H1 (cell line): ENCODE measurements at regions not wholly inside any gene's neighbourhood (a gene's known extent, or its start where the extent isn't known, plus 50 kb on each side); places are given as distances from the start of the nearest gene placed in this dataset.

ENCODE experiments used
- CTCF ChIA-PET: fragments of 300-600 bp; sonication (Branson Sonifier 250); formaldehyde crosslinking; loops from one replicate; lab custom pipeline; 2021; ENCODE audit not compliant: partially characterized antibody; lab: Charles Lee
- POLR2A ChIA-PET: fragments of 300-600 bp; sonication (Branson Sonifier 250); formaldehyde crosslinking; loops from one replicate; lab custom pipeline; 2021; ENCODE audit warnings: inconsistent platforms; ENCODE audit not compliant: partially characterized antibody; lab: Charles Lee
- DNase-seq, 2 experiments: peaks; one replicate each; pipeline versions ENCODE4 v3.0.0 to v3.0.0-alpha.2; 2010 to 2022; ENCODE audit warnings: low spot score in 2 of 2, low read depth in 1 of 2, mixed read lengths in 1 of 2
- FAIRE-seq: peaks from 2 replicates; lab custom pipeline; 2011; peaks lifted over from hg19 to GRCh38; lab: Jason Lieb, UNC
- H2AFZ ChIP-seq: 2 replicates; pipeline ENCODE4 v1.8.1; 2012; ENCODE audit warnings: low read length, inconsistent platforms
- H2AK5ac ChIP-seq: 2 replicates; pipeline ENCODE4 v1.6.1; 2013; ENCODE audit warnings: low read depth, low read length
- H2BK120ac ChIP-seq: replicated peaks from 2 replicates; pipeline ENCODE3; 2013; ENCODE audit warnings: low read depth, low read length, inconsistent platforms
- H2BK12ac ChIP-seq: 2 replicates; pipeline ENCODE4 v1.6.1; 2013; ENCODE audit warnings: low read depth, low read length
- H2BK15ac ChIP-seq: 2 replicates; pipeline ENCODE4 v1.6.1; 2013; ENCODE audit warnings: low read length
- H2BK20ac ChIP-seq: 2 replicates; pipeline ENCODE4 v1.6.1; 2013; ENCODE audit warnings: low read length
- H2BK5ac ChIP-seq: 2 replicates; pipeline ENCODE4 v1.6.1; 2013; ENCODE audit warnings: low read depth, low read length
- H3K14ac ChIP-seq: 2 replicates; pipeline ENCODE4 v1.6.1; 2013; ENCODE audit warnings: inconsistent platforms; ENCODE audit not compliant: insufficient read length
- H3K18ac ChIP-seq: 2 replicates; pipeline ENCODE4 v1.6.1; 2013; ENCODE audit warnings: low read length; ENCODE audit errors: extremely low read depth
- H3K23ac ChIP-seq: 2 replicates; pipeline ENCODE4 v1.6.1; 2013; ENCODE audit warnings: inconsistent platforms; ENCODE audit not compliant: insufficient read length
- H3K23me2 ChIP-seq: 2 replicates; pipeline ENCODE4 v1.6.1; 2013; ENCODE audit warnings: low read depth, low read length
- H3K27ac ChIP-seq: 2 replicates; pipeline ENCODE4 v1.6.1; 2011; ENCODE audit warnings: low read depth, low read length, inconsistent platforms
- H3K27me3 ChIP-seq, 4 experiments: replicated peaks in 1 of 4; 1 replicate in 1 of 4; 2 replicates in 3 of 4; pipeline versions ENCODE4 v1.6.1 to v1.8.1; 2011 to 2013; ENCODE audit warnings: low read length in 3 of 4, mild to moderate bottlenecking in 3 of 4, inconsistent platforms in 2 of 4, mixed read lengths in 2 of 4, moderate library complexity in 1 of 4; ENCODE audit not compliant: control insufficient read depth in 3 of 4, insufficient read depth in 3 of 4; ENCODE audit errors: extremely low read depth in 1 of 4
- H3K36me3 ChIP-seq, 4 experiments: 2 replicates each; pipeline versions ENCODE4 v1.6.1 to v1.8.1; 2011 to 2013; ENCODE audit warnings: mild to moderate bottlenecking in 4 of 4, low read length in 3 of 4, moderate library complexity in 2 of 4, control low read depth in 1 of 4, inconsistent platforms in 1 of 4; ENCODE audit not compliant: insufficient read depth in 4 of 4, control insufficient read depth in 2 of 4
- H3K4ac ChIP-seq: replicated peaks from 2 replicates; pipeline ENCODE3; 2013; ENCODE audit warnings: low read length, low read depth, mixed read lengths, inconsistent platforms; ENCODE audit not compliant: insufficient read length
- H3K4me1 ChIP-seq, 4 experiments: replicated peaks in 1 of 4; 1 replicate in 1 of 4; 2 replicates in 3 of 4; pipeline versions ENCODE4 v1.6.1 to v1.8.1; 2011 to 2013; ENCODE audit warnings: low read length in 3 of 4, inconsistent platforms in 2 of 4, mixed read lengths in 1 of 4; ENCODE audit not compliant: insufficient read depth in 4 of 4, control insufficient read depth in 3 of 4
- H3K4me2 ChIP-seq, 2 experiments: 2 replicates each; pipeline versions ENCODE4 v1.6.1 to v1.8.1; 2011 to 2013; ENCODE audit warnings: low read depth in 2 of 2, low read length in 2 of 2, control low read depth in 1 of 2, inconsistent platforms in 1 of 2, mild to moderate bottlenecking in 1 of 2; ENCODE audit not compliant: insufficient read depth in 1 of 2
- H3K4me3 ChIP-seq, 4 experiments: fragments of 200-600, 300-600 bp in 1 of 4; sonication (generic), shearing (Covaris generic), sonication (Bioruptor Twin) in 1 of 4; 2 replicates each; pipeline versions ENCODE4 v1.5.1 to v1.8.1; 2011 to 2016; ENCODE audit warnings: low read length in 4 of 4, low read depth in 3 of 4, control low read depth in 2 of 4, inconsistent platforms in 2 of 4, mild to moderate bottlenecking in 2 of 4, mixed read lengths in 1 of 4, moderate library complexity in 1 of 4; ENCODE audit not compliant: insufficient read depth in 2 of 4; ENCODE audit errors: extremely low read depth in 1 of 4
- H3K56ac ChIP-seq: replicated peaks from 2 replicates; pipeline ENCODE3; 2013; ENCODE audit warnings: low read depth, mild to moderate bottlenecking, mixed read lengths, low read length, inconsistent platforms; ENCODE audit not compliant: insufficient read length
- H3K79me1 ChIP-seq: 2 replicates; pipeline ENCODE4 v1.6.1; 2013; ENCODE audit warnings: low read depth, low read length, control low read depth
- H3K79me2 ChIP-seq, 2 experiments: 2 replicates each; pipeline versions ENCODE4 v1.6.1 to v1.8.1; 2012 to 2013; ENCODE audit warnings: low read length in 2 of 2, mild to moderate bottlenecking in 2 of 2, inconsistent platforms in 1 of 2; ENCODE audit not compliant: insufficient read depth in 2 of 2, control insufficient read depth in 1 of 2
- H3K9ac ChIP-seq, 4 experiments: replicated peaks in 1 of 4; 1 replicate in 1 of 4; 2 replicates in 3 of 4; pipeline versions ENCODE4 v1.6.1 to v1.8.1; 2011 to 2013; ENCODE audit warnings: low read depth in 3 of 4, low read length in 3 of 4, control low read depth in 2 of 4, mild to moderate bottlenecking in 2 of 4, moderate library complexity in 2 of 4, inconsistent platforms in 1 of 4; ENCODE audit errors: extremely low read depth in 1 of 4
- H3K9me3 ChIP-seq, 2 experiments: 2 replicates each; pipeline versions ENCODE4 v1.6.1 to v1.8.1; 2012 to 2013; ENCODE audit warnings: mild to moderate bottlenecking in 2 of 2, moderate library complexity in 2 of 2, control low read depth in 1 of 2, inconsistent platforms in 1 of 2, low read depth in 1 of 2, low read length in 1 of 2, mixed read lengths in 1 of 2; ENCODE audit not compliant: insufficient read depth in 2 of 2
- H4K20me1 ChIP-seq, 2 experiments: replicated peaks in 1 of 2; 2 replicates each; pipeline versions ENCODE3 to v1.8.1; 2011 to 2013; ENCODE audit warnings: inconsistent platforms in 2 of 2, low read length in 2 of 2, mild to moderate bottlenecking in 1 of 2; ENCODE audit not compliant: insufficient read depth in 2 of 2, control insufficient read depth in 1 of 2
- H4K5ac ChIP-seq: 2 replicates; pipeline ENCODE4 v1.6.1; 2013; ENCODE audit warnings: low read length, low read depth, mixed read lengths, inconsistent platforms; ENCODE audit not compliant: insufficient read length
- H4K8ac ChIP-seq: 2 replicates; pipeline ENCODE4 v1.8.0; 2013; ENCODE audit warnings: mild to moderate bottlenecking, moderate library complexity, low read length, inconsistent platforms; ENCODE audit not compliant: insufficient read depth; ENCODE audit errors: extremely low read depth
- H4K91ac ChIP-seq: replicated peaks from 2 replicates; pipeline ENCODE3; 2013; ENCODE audit warnings: low read length, mixed read lengths, inconsistent platforms; ENCODE audit not compliant: insufficient read length
- BCL11A ChIP-seq, 2 experiments: IDR thresholded peaks; one replicate each; pipeline ENCODE4 v1.6.1; 2011; ENCODE audit warnings: low read depth in 2 of 2, low read length in 2 of 2, mild to moderate bottlenecking in 2 of 2
- CHD1 ChIP-seq: IDR thresholded peaks from 2 replicates; pipeline ENCODE4 v1.6.1; 2012; ENCODE audit warnings: low read depth, low read length, improper control_type of control experiment
- CHD2 ChIP-seq: IDR thresholded peaks from 2 replicates; pipeline ENCODE4 v1.6.1; 2012; ENCODE audit warnings: low read length, improper control_type of control experiment
- CREB1 ChIP-seq: IDR thresholded peaks from 2 replicates; pipeline ENCODE4 v1.6.1; 2012; ENCODE audit warnings: inconsistent platforms
- GABPA ChIP-seq: IDR thresholded peaks from 2 replicates; pipeline ENCODE4 v1.6.1; 2011; ENCODE audit warnings: mild to moderate bottlenecking, low read length, moderate library complexity, borderline replicate concordance; ENCODE audit not compliant: insufficient read depth
- HDAC2 ChIP-seq, 2 experiments: fragments of 300-600 bp in 1 of 2; sonication (generic) in 1 of 2; IDR thresholded peaks; 2 replicates each; pipeline ENCODE4 v1.6.1; 2011 to 2012; ENCODE audit warnings: low read depth in 2 of 2, low read length in 2 of 2, mild to moderate bottlenecking in 2 of 2, moderate library complexity in 2 of 2, borderline replicate concordance in 1 of 2, inconsistent platforms in 1 of 2
- HDAC6 ChIP-seq: IDR thresholded peaks from one replicate; pipeline ENCODE4 v1.7.1; 2012; ENCODE audit warnings: low read depth, mild to moderate bottlenecking, inconsistent platforms, low read length, moderate library complexity
- JUND ChIP-seq: IDR thresholded peaks from 2 replicates; pipeline ENCODE4 v1.6.1; 2011; ENCODE audit warnings: mild to moderate bottlenecking, improper control_type of control experiment, low read length
- KDM1A ChIP-seq: fragments of 200-600, 300-600 bp; sonication (generic); IDR thresholded peaks from 2 replicates; pipeline ENCODE4 v1.7.1; 2016; ENCODE audit warnings: mild to moderate bottlenecking, low read length, borderline replicate concordance
- MAX ChIP-seq: IDR thresholded peaks from 2 replicates; pipeline ENCODE4 v1.6.1; 2012; ENCODE audit warnings: inconsistent platforms
- NANOG ChIP-seq: IDR thresholded peaks from 2 replicates; pipeline ENCODE4 v1.6.1; 2011; ENCODE audit warnings: low read length, low read depth, mild to moderate bottlenecking, inconsistent platforms; ENCODE audit not compliant: insufficient read depth, poor library complexity, severe bottlenecking
- PHF8 ChIP-seq: fragments of 200-600 bp; sonication (generic); conservative IDR thresholded peaks from 2 replicates; pipeline ENCODE4 v1.7.1; 2012; ENCODE audit warnings: low read depth, mild to moderate bottlenecking, inconsistent platforms, low read length, moderate library complexity
- RXRA ChIP-seq: IDR thresholded peaks from 2 replicates; pipeline ENCODE4 v1.6.1; 2011; ENCODE audit warnings: low read depth, mild to moderate bottlenecking, low read length, moderate library complexity; ENCODE audit not compliant: insufficient read depth
- SIN3A ChIP-seq, 2 experiments: IDR thresholded peaks in 1 of 2; conservative IDR thresholded peaks in 1 of 2; 2 replicates each; pipeline ENCODE4 v1.6.1; 2011 to 2012; ENCODE audit warnings: low read length in 2 of 2, improper control_type of control experiment in 1 of 2, low read depth in 1 of 2, mild to moderate bottlenecking in 1 of 2
- SIRT6 ChIP-seq: IDR thresholded peaks from one replicate; pipeline ENCODE4 v1.7.1; 2012; ENCODE audit warnings: low read length, inconsistent platforms
- SP1 ChIP-seq: IDR thresholded peaks from 2 replicates; pipeline ENCODE4 v1.6.1; 2011; ENCODE audit warnings: low read depth, low read length
- WGBS, 2 experiments: shearing (Covaris generic) in 1 of 2; methylation state at CpG; one replicate each; pipeline versions ENCODE4 v1.1.6 to v1.1.7; 2013 to 2015; ENCODE audit warnings: low lambda C conversion rate in 2 of 2, mixed read lengths in 2 of 2, inconsistent platforms in 1 of 2, low coverage in 1 of 2, missing lambda C conversion rate in 1 of 2; ENCODE audit not compliant: insufficient replicate concordance in 2 of 2, insufficient coverage in 1 of 2, insufficient read length in 1 of 2; ENCODE audit errors: extremely low coverage in 1 of 2, missing lambda C conversion rate in 1 of 2; 5-methylcytosine and 5-hydroxymethylcytosine counted together

GRCh38 chr6:95958686-95959085, 57.1 kb upstream of the FUT9 start:
- Histone ChIP-seq H3K27me3 (no peaks in the 10 kb centered on the region), H3K9me3 (no peaks in the 10 kb centered on the region), H2BK5ac (no peak overlapping the region), H2BK20ac (no peak overlapping the region), H2BK120ac (no peak overlapping the region), H4K20me1 (no peaks in the 10 kb centered on the region), H3K79me2 (no peaks in the 10 kb centered on the region), H3K4ac (no peak overlapping the region), H4K91ac (no peak overlapping the region), H3K23me2 (no peaks in the 10 kb centered on the region), H3K79me1 (no peaks in the 10 kb centered on the region), H3K4me3 (no peak overlapping the region), H3K36me3 (no peaks in the 10 kb centered on the region), H3K23ac (no peak overlapping the region), H4K8ac (no peak overlapping the region), H2BK12ac (no peak overlapping the region), H2BK15ac (no peak overlapping the region), H3K18ac (no peak overlapping the region), H3K56ac (no peak overlapping the region), H3K14ac (no peak overlapping the region), H3K27ac (no peak overlapping the region), H2AFZ (no peak overlapping the region), H3K4me2 (no peak overlapping the region), H3K4me1 (no peaks in the 10 kb centered on the region), H2AK5ac (no peak overlapping the region), H4K5ac (no peak overlapping the region), H3K9ac (no peak overlapping the region)
- TF ChIP-seq GABPA: no peak
- no peak for TF ChIP-seq NANOG
- TF ChIP-seq KDM1A: no peak
- no peak for TF ChIP-seq CHD1
- TF ChIP-seq JUND: no peak
- TF ChIP-seq HDAC2 (IDR thresholded peaks at IDR 0.05; ENCODE audit: borderline replicate concordance in 1 of 2, low read depth in 2 of 2, low read length in 2 of 2): no peak
- TF ChIP-seq SIN3A (conservative IDR thresholded peaks at IDR 0.05 in 1 of 2, IDR thresholded peaks at IDR 0.05 in 1 of 2; ENCODE audit: low read depth in 1 of 2, low read length in 2 of 2): no peak
- no peak for TF ChIP-seq BCL11A (IDR thresholded peaks at IDR 0.05; ENCODE audit: low read depth in 2 of 2, low read length in 2 of 2)
- TF ChIP-seq MAX: no peak
- no peak for TF ChIP-seq HDAC6
- TF ChIP-seq RXRA: no peak
- TF ChIP-seq CHD2: no peak
- TF ChIP-seq PHF8: no peak
- no peak for TF ChIP-seq CREB1
- TF ChIP-seq SIRT6: no peak
- no peak for TF ChIP-seq SP1
- POLR2A ChIA-PET: no interaction called here
- DNase-seq: no peak
- CTCF ChIA-PET: no interaction called here
- FAIRE-seq: no peak
- WGBS, 2 experiments: 95% methylated on average over 1 of the region's 1 CpG; no CpG with 5 or more reads in 1 of the 2 experiments
